B cell (primary cell): ENCODE measurements at regions not wholly inside any gene's neighbourhood (a gene's known extent, or its start where the extent isn't known, plus 50 kb on each side); places are given as distances from the start of the nearest gene placed in this dataset.

ENCODE experiments used
- CTCF ChIP-seq: fragments of 200-600 bp; IDR thresholded peaks from one replicate; pipeline ENCODE4 v1.8.0; 2022; ENCODE audit warnings: antibody characterized with exemption, mild to moderate bottlenecking
- EZH2 ChIP-seq: IDR thresholded peaks from 2 replicates; pipeline ENCODE4 v1.6.1; 2012; ENCODE audit warnings: borderline replicate concordance, low read depth, mild to moderate bottlenecking, moderate library complexity, low read length; ENCODE audit not compliant: insufficient read depth, poor library complexity, severe bottlenecking

DNA sequence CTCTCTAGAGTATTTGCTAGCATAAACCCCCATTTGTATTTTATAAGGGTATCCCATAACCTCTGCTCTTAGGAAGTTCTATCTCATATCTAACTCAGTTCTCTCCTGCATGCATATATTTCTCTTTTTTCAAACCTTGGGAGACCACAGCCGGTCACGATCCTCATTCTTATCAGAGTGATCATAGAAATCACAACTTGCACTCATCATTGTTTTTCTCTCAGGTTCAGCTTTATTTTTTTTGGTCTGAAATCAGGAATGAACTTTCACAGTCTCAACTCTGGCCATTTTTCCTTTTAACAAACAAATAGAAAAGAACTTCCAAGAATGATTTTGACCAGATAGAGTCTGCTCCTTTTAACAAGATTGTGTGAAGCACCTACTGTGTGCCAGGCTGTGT is 98.6 kb upstream of the BLID start:
- TF ChIP-seq CTCF (no peak), EZH2 (no peak)
